GM21529 (cell line): ENCODE measurements at regions not wholly inside any gene's neighbourhood (a gene's known extent, or its start where the extent isn't known, plus 50 kb on each side); places are given as distances from the start of the nearest gene placed in this dataset.
A peak's percentile ranks its signal among the peaks of the same experiment; 100 is the strongest.

ENCODE experiments used
- ATAC-seq: cut with Tn5 transposase; IDR thresholded peaks from one replicate; pipeline ENCODE4 v1.9.1; 2021; ENCODE audit not compliant: unreplicated experiment

DNA sequence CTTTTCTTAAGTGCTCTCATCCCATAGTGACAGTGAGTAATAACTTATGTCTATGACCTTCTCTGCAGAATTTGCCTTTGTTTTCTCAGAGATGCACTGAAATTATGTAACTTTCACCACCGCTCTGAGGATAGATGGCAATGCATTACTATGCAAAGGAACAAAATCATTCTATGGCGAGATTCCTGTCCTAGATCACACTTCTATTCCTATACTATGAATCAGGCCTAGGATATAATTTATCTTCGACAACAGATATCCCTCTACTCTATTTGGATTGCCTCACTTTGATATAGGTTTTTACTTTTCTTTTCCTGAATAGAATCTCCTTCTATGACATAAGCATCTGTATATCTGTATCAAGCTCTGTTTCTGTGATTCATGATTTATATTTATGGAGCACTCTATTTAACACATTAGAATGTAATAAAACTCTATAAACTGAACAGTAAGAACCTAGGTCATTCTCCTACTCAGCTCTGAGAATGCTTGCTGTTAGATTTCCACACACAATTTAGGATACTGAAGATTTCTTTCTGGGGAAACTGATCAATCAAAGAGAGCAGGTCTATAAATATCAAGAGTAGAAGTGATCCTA lies 1082.3 kb upstream of the ADGRL3 start:
- no peak for ATAC-seq

DNA sequence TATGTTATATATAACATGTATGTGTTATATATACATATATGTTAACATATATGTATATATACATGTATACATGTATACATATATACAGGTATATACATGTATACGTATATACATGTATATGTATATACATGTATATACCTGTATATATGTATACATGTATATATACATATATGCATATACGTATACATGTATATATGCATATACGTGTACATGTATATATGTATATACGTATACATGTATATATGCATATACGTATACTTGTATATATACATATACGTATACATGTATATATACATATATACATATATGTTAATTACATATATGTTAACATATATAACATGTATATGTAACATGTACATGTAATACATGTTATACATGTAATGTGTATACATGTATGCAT lies 1077.3 kb upstream of the ADGRL3 start:
- no peak for ATAC-seq

DNA sequence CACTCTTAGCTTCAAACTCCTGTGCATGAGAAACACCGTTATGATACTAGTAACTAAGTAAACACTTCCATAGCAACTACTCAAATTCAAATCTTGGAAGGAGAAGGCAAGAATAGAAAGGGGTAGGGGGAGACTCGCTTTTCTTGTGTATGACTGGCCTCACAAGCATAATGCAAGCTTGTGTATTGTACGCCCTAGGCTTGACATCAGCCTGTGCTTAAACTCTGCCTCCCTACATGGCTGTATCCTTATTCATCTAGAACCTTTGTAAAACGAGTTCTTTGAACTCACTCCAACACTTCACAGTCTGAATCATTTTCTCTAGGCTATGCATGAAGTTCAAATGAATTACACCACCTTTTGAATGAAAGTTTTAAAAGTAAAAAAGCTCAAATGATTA lies 1071.2 kb upstream of the ADGRL3 start:
- no peak for ATAC-seq

DNA sequence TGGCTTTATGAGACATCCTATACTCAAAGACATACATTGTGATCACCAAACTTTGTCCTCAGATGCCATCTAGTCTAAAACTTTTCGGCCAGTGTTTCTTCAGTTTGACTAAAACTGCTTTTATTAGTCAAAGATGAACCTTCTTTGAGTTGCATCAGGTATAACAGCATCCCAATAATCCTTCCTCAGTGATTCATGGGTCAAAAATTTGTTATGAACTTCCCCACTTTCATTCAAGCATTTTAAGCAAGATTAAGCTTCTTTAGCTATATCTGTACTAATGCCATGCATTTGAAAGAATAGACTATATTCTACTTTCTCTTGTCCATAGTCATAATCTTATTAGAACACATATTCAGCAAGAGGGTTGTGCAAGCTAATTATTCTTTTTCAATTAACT lies 1070.4 kb upstream of the ADGRL3 start:
- ATAC-seq, result no peak

DNA sequence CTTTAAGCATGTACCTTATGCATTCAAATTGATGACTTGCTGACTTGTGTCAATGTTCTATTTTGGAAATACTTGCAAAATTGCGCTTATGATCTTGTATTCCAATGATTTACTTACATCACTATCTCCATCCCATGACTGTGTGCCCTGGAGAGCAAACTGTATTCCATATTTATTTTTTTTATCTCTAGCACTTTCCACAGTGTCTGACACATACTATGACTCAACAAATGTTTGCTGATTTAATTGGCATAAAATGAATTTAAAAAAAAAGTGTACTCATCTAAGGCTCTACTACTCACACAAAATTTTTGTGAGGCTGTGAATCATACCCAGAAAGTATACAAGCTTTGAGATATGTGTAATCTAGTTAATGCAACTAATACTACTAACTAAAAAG lies 1066.8 kb upstream of the ADGRL3 start:
- no peak for ATAC-seq

DNA sequence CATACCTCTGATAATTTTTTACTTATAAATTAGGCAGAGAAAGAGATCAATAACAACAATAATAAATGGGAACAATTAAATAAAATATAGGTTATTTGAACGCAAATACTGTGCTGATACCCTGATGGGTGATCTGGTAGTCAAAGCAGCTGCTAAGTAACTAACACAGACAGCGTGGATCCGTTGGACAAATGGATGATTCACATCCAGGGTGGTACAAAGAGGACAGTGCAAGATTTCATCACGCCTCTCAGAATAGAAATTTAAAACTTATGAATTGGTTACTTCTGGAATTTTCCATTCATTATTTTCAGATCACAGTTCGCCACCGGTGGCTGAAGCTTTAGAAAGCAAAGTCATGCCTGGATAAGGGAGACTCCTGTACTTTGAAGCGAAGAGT lies 1066.0 kb upstream of the ADGRL3 start:
- no peak for ATAC-seq

DNA sequence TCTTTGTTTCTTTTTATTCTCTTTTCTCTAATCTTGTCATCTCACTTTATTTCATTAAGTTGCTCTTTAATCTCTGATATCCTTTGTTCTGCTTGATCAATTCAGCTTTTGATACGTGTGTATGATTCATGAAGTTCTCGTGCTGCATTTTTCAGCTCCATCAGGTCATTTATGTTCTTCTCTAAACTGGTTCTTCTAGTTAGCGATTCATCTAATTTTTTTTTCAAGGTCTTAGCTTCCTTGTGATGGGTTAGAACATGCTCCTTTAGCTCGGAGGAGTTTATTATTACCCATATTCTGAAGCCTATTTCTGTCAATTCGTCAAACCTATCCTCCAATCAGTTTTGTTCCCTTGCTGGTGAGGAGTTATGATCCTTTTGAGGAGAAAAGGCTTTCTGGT lies 1045.0 kb upstream of the ADGRL3 start:
- ATAC-seq, result no peak

DNA sequence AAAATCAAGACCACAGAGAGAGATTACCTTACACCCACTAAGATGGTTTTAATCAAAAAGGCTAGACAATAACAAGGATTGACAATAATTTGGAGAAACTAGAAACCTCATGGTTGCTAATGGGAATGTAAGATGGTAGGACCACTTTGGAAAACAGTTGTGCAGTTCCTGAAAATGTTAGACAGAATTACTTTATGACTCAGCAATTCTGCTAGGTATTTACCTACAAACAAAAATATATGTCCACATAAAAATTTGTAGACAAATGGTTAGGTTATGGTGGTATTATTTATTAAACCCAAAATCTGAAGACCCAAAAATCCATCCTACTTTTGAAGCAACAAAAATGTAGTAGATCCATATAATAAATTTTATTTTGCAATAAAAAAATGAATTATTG lies 1027.0 kb upstream of the ADGRL3 start:
- ATAC-seq, result no peak

DNA sequence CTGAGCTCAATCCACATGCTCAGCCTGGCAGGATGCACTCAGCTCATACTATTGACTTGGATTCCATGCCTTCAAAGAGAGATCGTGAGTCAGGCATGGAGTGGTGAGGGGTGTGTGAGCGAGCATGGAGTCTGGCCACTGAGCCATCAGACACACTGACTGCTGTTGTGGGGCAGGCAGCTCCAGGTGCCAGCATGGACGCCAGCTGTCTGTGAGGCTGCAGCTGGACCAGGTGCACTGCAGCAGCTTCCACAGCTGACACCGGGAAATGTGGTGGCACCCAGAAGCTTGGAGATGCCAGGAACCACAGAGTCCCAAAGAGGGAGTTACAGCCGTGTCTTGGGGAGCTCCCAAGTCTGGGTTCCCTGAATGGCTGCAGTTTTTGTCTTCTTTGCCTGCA lies 1026.4 kb upstream of the ADGRL3 start:
- no peak for ATAC-seq

DNA sequence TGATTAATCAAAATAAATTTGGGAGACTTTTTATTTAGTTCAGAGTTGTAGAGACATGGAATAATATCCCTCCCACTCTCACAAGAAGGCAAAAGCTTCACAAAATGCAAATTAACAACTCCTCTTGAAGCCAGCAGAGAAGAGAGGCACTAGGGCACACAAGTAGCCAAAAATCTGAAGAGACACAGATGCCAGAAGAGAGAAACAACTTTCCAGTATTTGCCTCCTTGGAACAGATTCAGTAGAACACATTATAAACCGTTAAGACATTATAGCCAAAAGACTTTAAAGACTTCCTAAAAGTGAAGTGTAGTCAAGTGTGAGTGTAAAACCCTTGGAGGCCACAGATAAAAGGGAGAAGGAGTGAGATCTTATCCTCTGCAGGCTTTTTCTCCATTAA lies 1024.9 kb upstream of the ADGRL3 start:
- ATAC-seq, result no peak

DNA sequence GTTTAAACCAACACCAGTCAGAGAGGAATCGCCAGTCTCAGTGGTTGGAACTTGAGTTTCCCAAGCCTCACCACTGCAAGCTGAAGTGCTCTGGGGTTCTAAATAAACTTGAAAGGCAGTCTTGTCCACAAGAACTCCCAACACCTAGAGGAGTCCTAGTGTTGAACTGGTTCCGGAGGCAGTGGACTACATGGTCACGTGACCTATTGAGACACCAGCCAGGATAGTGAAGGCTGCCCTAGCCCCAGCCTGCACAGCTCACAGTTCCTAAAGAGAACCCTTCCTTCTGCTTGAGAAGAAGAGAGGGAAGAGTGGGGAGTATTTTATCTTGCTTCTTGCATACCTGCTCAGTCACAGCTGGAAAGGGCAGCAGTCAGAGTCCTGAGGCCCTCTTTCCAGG lies 1012.7 kb upstream of the ADGRL3 start:
- ATAC-seq, result no peak

DNA sequence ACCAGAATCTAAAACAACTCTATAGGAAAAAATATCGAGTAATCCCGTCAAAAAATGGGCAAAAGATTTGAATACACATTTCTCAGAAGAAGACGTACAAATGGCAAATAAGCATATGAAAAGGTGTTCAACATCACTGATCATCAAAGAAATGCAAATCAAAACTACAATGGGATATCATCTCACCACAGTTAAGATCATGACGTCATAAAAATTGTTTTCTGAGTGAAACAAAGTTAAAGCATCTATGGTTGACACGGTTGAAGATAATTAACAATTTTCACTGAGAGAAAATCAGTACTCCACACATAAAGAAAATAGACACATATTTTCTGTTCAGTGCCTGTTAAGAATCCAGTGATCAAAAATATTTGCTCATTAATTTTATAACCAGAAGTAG lies 1010.8 kb upstream of the ADGRL3 start:
- no peak for ATAC-seq

DNA sequence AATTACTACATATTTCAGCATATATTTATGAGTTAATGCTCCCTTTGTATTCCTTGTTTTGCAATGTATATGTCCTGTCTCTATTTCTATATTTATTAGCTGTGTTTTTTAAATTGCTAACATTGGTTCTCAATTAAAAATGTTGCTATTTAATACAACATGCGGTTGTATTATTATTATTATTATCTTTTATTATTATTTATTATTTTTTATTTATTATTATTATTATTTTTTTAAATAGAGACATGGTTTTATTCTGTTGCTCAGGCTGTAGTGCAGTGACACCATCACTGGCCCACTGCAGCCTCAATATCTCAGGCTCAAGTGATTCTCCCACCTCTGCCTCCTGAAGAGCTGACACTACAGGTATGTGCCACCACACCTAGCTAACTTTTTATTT lies 1005.9 kb upstream of the ADGRL3 start:
- ATAC-seq, result no peak

DNA sequence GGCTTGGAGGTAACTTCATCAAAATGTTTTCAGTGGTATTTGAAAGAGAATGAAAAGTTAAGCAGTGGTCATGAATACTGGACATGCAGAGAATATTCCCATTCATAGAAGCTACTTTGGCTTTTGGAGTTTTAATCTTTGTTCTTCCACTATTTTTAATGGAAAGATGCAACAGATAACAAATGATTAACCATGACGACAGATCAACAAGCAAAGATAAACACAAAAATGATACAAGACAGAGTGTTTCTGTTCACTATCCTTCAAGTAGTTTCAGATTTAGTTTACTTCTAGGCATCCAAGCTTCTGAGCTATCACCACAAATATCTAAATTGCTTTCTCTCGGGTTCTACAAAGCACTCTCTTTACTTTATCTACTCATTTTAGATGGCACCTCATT lies 1004.9 kb upstream of the ADGRL3 start:
- no peak for ATAC-seq

DNA sequence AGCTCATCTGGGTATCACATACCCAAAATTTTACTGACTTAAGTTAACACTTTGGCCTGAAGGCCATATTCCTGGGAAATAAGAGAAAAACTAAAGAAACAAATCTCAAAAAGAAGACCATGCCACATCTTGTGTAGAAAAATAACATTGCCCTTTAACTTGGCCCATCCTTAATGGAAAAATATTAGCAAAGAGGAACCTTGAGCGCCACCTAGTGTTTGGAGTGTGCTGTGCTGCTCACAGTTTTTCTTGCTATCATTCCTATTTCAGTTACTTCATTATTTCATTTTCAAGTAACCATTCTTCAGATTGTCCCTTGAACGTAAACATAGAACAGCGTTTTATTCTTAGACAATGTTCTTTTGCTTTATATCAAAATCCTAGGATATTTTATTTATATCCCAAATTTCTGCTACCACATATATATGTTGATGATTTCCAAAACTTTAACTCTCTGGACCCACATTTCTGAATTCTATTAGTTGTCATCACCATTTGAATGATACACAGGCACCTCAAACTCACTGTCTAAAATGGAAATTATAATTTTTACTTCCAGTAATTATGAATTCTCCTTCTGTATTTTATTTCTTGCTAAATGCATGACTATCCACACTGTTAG lies 999.0 kb upstream of the ADGRL3 start:
- peak; percentile 90 for ATAC-seq

DNA sequence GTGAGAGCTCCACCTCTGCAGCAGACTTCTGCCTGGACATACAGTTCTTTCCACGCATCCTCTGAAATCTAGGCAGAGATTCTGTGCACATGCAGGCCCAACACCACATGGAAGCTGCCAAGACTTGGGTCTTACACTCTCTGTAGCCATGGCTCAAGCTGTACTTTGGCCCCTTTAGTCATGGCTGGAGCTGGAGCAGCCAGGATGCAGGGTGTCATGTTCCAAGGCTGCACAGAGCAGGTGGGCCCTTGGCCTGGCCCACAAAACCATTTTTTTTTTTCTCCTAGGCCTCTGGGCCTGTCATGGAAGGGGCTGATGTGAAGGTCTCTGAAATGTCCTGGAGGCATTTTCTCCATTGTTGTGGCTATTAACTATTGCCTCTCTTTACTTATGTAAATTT lies 990.5 kb upstream of the ADGRL3 start:
- ATAC-seq, result no peak

DNA sequence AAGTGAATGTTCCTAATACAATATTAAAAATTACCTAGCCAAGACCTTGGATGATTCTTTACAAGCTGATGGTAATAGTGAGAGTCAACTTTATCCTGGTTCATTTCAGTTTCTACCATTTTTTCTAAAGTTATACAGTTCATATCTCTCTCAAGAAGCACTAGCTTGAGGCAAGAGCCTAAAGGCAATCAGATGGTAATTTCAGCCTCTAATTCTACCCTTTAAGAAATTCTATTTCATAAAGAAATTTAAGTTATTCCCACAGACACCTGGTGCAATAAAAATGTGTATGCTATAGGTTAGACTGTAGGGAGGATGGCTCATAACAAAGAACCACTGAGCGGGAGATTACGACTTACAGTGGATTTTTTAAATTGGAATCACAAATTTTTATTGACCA lies 984.2 kb upstream of the ADGRL3 start:
- ATAC-seq, result no peak

DNA sequence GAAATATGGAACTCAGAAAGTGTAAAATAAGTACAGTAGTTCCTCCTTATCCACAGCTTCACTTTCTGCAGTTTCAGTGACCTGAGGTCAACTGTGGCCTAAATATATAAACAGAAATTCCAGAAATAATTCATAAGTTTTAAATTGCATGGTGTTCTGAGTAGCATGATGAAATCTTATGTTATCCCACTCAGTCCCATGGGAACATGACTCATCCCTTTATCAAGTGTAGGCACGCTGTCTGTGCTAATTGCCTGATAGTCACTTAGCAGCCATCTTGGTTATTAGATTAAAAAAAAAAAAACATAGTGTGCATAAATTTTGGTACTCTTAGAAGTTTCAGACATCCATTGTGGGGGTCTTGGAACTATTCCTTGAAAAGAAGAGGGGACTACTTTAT lies 983.4 kb upstream of the ADGRL3 start:
- ATAC-seq, result no peak

DNA sequence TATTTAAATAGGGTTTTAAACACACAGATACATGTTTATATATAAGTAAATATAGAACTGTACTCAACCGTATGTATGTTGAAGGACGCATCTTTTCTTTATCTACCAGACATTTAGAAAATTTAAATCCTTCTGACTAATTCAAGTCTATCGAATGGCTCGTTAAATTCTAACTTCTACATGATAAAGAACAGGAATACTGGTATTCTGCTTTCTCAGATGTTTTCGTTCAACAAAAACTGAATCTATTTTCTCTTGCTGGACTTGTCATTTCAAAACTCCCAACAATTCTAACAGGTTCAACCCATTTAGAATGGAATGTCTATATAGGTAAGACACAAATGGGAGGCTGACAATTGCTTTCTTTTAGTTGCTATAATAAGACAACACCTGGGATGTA lies 978.3 kb upstream of the ADGRL3 start:
- ATAC-seq, result no peak

DNA sequence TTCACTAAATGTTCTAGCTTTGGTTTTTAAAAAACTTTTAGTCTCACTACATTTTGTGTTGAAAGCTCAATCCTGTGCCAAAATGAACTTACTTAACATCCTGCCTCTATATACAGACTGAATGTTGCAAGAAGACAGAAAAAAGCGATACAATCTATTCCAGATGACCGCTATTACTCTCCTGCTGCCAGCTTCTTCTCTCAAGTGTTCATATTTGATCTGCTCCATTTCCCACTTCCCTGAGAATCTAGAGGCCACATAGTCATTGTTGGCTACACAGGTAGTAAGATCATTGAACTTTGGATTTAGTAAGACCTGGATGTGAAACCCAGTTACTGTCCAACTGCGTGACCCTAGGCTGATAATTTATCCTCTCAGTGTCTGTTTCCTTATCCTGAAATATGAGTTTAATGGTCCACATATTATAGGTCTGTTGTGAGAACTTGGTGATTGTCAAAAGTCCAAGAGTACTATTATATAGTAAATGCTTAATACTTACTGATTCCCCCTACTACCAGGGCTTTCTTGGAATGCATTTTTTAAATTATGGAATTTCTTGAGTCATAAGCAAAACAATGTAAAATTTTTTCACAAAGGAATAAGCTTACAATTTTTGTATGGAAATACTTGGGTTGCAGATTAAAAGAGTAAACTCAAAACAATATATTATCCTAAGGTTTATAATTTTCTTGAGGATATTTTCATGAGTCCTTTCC lies 976.8 kb upstream of the ADGRL3 start:
- no peak for ATAC-seq

DNA sequence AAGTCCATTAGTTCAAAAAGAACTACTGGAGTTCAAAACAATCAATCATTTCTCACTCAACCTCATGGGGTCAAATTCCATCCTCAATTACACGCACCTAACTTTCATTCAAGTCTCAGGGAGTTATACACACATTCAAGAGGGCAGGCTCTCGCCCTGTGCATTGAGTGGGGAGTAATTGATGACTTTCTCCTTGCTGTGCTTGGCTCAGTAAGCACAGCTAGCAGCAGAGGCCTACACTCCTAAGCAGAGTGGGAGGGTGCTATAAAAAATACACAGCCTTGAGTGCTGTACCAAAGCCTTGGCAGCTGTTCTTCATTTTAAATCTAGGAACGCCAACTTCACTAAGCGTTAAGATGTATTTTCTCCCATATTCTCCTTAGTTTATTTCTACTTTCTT lies 958.3 kb upstream of the ADGRL3 start:
- ATAC-seq, result no peak

DNA sequence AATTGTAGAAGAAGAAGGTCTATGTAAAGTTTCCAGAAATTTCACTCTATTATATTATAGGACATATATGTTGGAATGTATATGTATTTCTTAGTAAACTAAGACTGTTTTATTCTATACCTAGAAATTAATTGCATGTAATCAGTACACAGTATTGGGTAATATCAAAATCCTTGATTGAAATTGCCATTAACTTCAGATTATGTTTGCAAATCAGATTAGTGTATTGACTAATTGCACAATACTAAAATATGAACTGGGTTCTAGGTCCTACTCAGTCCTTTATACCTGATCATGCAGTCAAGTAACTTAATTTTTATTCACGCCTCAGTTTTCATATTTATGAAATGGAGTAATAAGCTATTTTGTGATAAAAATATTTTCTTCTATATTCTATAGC lies 950.3 kb upstream of the ADGRL3 start:
- no peak for ATAC-seq

DNA sequence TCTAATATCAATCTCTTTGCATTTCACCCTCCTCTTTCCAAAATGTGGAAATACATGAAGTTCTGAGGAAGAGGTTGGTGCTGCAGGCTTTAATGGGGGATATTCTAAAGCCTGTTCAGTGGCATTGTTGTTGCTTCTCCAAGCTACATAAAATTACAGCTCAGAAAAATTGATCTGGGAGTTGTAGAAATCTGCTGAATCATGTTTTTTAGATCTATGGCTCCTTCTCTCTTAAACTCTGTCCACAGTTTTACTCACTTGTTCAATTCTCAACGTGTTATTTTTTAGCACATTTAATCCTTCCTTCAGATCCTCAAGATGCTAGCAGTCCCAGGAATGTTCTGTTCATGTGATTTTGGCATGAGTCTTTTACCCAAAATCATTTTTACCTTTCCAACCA lies 949.5 kb upstream of the ADGRL3 start:
- ATAC-seq, result no peak
